ENCODE measurements at regions not wholly inside any gene's neighbourhood (a gene's known extent, or its start where the extent isn't known, plus 50 kb on each side); places are given as distances from the start of the nearest gene placed in this dataset.

GRCh38 chr13:107808389-107808788 is 406.9 kb downstream of the LIG4 start:
- TF ChIP-seq PATZ1 (CRISPR knock-in tag; IDR thresholded peaks at IDR 0.05; ENCODE audit: borderline replicate concordance) (no peak), OSR1 (CRISPR knock-in tag; IDR thresholded peaks at IDR 0.05) (no peak), CSRNP3 (CRISPR knock-in tag; IDR thresholded peaks at IDR 0.05) (no peak)
